ENCODE measurements at regions not wholly inside any gene's neighbourhood (a gene's known extent, or its start where the extent isn't known, plus 50 kb on each side); places are given as distances from the start of the nearest gene placed in this dataset.

DNA sequence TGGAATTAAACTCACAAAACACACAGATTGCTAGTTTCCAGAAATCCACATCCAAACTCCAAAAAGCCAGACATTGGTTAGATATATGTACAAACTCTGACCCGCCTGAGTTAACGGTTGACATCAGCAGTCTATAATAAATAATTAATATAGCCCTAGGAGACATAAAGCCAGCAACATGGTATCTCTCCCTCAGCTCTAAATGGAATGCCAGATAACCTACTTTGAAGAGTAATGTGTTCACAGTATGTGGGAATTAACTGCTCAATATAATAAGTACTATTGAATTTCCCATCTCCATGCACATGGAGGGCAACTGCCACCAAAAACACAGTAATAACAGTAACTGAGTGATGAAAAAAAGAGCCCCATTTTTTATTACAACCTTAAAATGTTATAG, 383.2 kb downstream of the CD83 start:
- H3K27ac ChIP-seq = no peak overlapping the region
- H3K4me1 ChIP-seq = peaks cover 0 to 4% (median 0%) of the 10 kb centered on the region in 9 donors
- H3K9me3 ChIP-seq = peaks cover 0 to 10% (median 0%) of the 10 kb centered on the region in 11 donors
- no peak for ATAC-seq
- WGBS, 2 donors = 99 to 100% methylated on average over 2 of the region's 2 CpGs
- no peak overlapping the region for H3K4me3 ChIP-seq
- intact Hi-C loops (cut with DNase I) = no loop called here
- no peak for DNase-seq
- no peaks in the 10 kb centered on the region for H3K36me3 ChIP-seq
- H3K27me3 ChIP-seq = no peaks in the 10 kb centered on the region
- TF ChIP-seq, protein P1, sequence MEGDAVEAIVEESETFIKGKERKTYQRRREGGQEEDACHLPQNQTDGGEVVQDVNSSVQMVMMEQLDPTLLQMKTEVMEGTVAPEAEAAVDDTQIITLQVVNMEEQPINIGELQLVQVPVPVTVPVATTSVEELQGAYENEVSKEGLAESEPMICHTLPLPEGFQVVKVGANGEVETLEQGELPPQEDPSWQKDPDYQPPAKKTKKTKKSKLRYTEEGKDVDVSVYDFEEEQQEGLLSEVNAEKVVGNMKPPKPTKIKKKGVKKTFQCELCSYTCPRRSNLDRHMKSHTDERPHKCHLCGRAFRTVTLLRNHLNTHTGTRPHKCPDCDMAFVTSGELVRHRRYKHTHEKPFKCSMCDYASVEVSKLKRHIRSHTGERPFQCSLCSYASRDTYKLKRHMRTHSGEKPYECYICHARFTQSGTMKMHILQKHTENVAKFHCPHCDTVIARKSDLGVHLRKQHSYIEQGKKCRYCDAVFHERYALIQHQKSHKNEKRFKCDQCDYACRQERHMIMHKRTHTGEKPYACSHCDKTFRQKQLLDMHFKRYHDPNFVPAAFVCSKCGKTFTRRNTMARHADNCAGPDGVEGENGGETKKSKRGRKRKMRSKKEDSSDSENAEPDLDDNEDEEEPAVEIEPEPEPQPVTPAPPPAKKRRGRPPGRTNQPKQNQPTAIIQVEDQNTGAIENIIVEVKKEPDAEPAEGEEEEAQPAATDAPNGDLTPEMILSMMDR (IDR thresholded peaks at IDR 0.05) = no peak

DNA sequence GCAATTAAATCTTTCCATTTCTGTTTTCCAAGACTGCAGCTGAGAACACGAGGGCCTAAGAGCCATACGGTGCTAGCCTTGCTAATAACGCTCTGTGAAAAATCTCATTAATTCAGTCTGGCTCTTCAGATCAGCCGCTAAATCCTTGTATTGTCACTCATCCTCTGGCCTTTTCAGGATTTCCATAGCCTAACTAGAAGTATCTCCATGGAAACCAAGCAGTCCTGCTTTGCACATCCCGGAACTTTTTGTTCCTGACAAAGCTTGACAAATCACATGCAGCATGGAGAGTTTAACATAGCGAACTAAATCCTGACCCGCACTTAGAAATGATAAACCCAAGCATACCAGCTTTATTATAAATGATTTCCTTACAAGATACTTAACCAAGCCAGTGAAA, 383.7 kb downstream of the CD83 start:
- Histone ChIP-seq H3K4me1 (peaks cover 0 to 4% (median 0%) of the 10 kb centered on the region in 9 donors), H3K36me3 (no peaks in the 10 kb centered on the region), H3K4me3 (no peak overlapping the region), H3K27me3 (no peaks in the 10 kb centered on the region), H3K27ac (no peak overlapping the region), H3K9me3 (peaks cover 0 to 6% (median 0%) of the 10 kb centered on the region in 11 donors)
- intact Hi-C loops (cut with DNase I) = no loop called here
- ATAC-seq = no peak
- DNase-seq = no peak
- 94 to 96% methylated on average over 7 of the region's 7 CpGs for WGBS, 2 donors
- TF ChIP-seq, protein P1 (IDR thresholded peaks at IDR 0.05) = no peak

DNA sequence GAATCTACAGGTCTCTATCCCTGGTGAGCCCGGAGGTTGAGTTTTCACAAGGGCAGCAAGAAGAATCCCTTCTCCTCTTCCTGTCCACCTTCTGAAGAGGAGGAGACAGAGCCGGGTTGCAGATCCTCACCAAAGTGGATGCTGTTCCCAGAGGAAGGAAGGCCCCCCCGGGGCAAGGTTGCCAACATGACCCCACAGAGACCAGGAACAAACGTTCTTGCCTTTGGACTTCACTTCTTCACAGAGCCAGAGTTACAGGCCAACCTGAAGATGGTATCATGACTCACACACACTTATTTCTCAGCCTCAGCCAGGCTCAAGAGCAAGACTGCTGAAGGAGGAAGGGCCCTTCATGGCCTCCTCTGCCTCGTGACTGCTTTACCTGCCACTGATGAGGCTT, 384.3 kb downstream of the CD83 start:
- WGBS, 2 donors = 88 to 89% methylated on average over 5 of the region's 5 CpGs
- intact Hi-C loops (cut with DNase I) = no loop called here

DNA sequence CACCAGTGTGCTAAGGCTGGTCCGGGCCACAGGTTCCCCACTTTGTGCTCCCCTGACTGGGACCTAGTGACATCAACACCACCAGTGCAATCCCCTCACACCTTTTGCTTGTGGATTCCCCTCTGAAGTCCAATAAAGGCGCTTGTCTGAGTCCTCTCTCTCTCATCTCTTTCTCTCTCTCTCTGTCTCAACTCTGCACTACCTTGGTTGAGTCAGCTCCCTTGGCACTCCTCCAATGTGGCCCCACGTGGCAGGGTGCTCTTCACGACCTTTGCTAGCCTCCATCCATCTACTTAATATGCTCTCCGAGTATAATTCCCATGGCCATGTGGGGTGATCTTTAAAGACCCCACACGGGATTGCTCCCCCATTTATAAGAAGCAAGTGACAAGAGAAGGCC, 385.0 kb downstream of the CD83 start:
- no peaks in the 10 kb centered on the region for H3K36me3 ChIP-seq
- no peaks in the 10 kb centered on the region for H3K27me3 ChIP-seq
- no peaks in the 10 kb centered on the region for H3K9me3 ChIP-seq
- whole genome bisulfite sequencing, 2 donors = 85% methylated on average over 6 of the region's 6 CpGs
- ATAC-seq (no peak), DNase-seq (no peak)
- intact Hi-C loops (cut with DNase I) = no loop called here
- H3K4me1 ChIP-seq = peaks cover 0 to 4% (median 0%) of the 10 kb centered on the region in 9 donors
- TF ChIP-seq, protein P1 (IDR thresholded peaks at IDR 0.05) = no peak
- no peak overlapping the region for H3K4me3 ChIP-seq
- H3K27ac ChIP-seq = no peak overlapping the region

More for the DNA sequence above, 384.3 kb downstream of the CD83 start:
- Histone ChIP-seq H3K27ac (no peak overlapping the region), H3K27me3 (no peaks in the 10 kb centered on the region), H3K4me3 (no peak overlapping the region), H3K36me3 (no peaks in the 10 kb centered on the region), H3K9me3 (no peaks in the 10 kb centered on the region), H3K4me1 (peaks cover 0 to 4% (median 0%) of the 10 kb centered on the region in 9 donors)
- TF ChIP-seq, protein P1 (IDR thresholded peaks at IDR 0.05) = no peak
- DNase-seq (no peak), ATAC-seq (no peak)
